Caco-2 (cell line): ENCODE measurements at regions not wholly inside any gene's neighbourhood (a gene's known extent, or its start where the extent isn't known, plus 50 kb on each side); places are given as distances from the start of the nearest gene placed in this dataset.

Experiments used
- BruUV-seq: library from RNA; stranded (reverse); fragments of 400-500 nt; replicated peaks from 2 replicates; lab custom pipeline; 2021; lab: Mats Ljungman, UMichigan
- CTCF ChIA-PET: fragments of 300-600 bp; sonication (Branson Sonifier 250); formaldehyde crosslinking; loops from one replicate; lab custom pipeline; 2022; ENCODE audit warnings: antibody characterized with exemption; lab: Charles Lee
- POLR2A ChIA-PET: fragments of 300-600 bp; sonication (Branson Sonifier 250); formaldehyde crosslinking; loops from one replicate; lab custom pipeline; 2022; ENCODE audit warnings: antibody characterized with exemption; lab: Charles Lee
- DNase-seq, 2 experiments: peaks; one replicate each; pipeline versions ENCODE4 v3.0.0 to v3.0.0-alpha.2; 2020 to 2022
- H3K27me3 ChIP-seq: replicated peaks from 2 replicates; pipeline ENCODE4 v1.6.0; 2011; ENCODE audit warnings: low read length; ENCODE audit not compliant: control insufficient read depth, insufficient read depth
- H3K36me3 ChIP-seq: 2 replicates; pipeline ENCODE4 v1.5.1; 2011; ENCODE audit warnings: low read length; ENCODE audit not compliant: control insufficient read depth, insufficient read depth
- H3K4me1 ChIP-seq: fragments of 250-450 bp; sonication (Bioruptor Pico); 2 replicates; pipeline ENCODE4 v1.5.1; 2020; ENCODE audit warnings: mild to moderate bottlenecking
- H3K4me3 ChIP-seq: 2 replicates; pipeline ENCODE4 v1.5.1; 2011; ENCODE audit warnings: low read depth, mild to moderate bottlenecking, control low read depth, low read length
- H3K9me3 ChIP-seq: fragments of 250-450 bp; sonication (Bioruptor Pico); 2 replicates; pipeline ENCODE4 v1.5.1; 2020; ENCODE audit warnings: mild to moderate bottlenecking, moderate library complexity
- H3K27ac Mint-ChIP-seq: one replicate; pipeline ENCODE4 v1.8.0; 2022; ENCODE audit warnings: mixed read lengths; ENCODE audit not compliant: unreplicated experiment
- H3K27me3 Mint-ChIP-seq: one replicate; pipeline ENCODE4 v1.8.0; 2022; ENCODE audit warnings: mixed read lengths; ENCODE audit not compliant: insufficient read depth, unreplicated experiment
- H3K36me3 Mint-ChIP-seq: one replicate; pipeline ENCODE4 v1.8.0; 2022; ENCODE audit warnings: mild to moderate bottlenecking, mixed read lengths; ENCODE audit not compliant: insufficient read depth, unreplicated experiment
- H3K4me1 Mint-ChIP-seq: one replicate; pipeline ENCODE4 v1.8.0; 2022; ENCODE audit warnings: low read depth, mixed read lengths; ENCODE audit not compliant: unreplicated experiment
- H3K4me3 Mint-ChIP-seq: one replicate; pipeline ENCODE4 v1.8.0; 2022; ENCODE audit warnings: mild to moderate bottlenecking, moderate library complexity, mixed read lengths; ENCODE audit not compliant: unreplicated experiment
- H3K9me3 Mint-ChIP-seq: one replicate; pipeline ENCODE4 v1.8.0; 2022; ENCODE audit warnings: mixed read lengths; ENCODE audit not compliant: unreplicated experiment
- intact Hi-C: fragments of 100-400 bp; cut with micrococcal nuclease; formaldehyde crosslinking; loops from one replicate; pipeline ENCODE4 v1.10.0; 2022; ENCODE audit not compliant: unreplicated experiment
- TF ChIP-seq, protein P1 (sequence below), 2 experiments: fragments of 200-600 bp in 1 of 2; IDR thresholded peaks; 1 replicate in 1 of 2; 2 replicates in 1 of 2; pipeline versions ENCODE4 v1.5.1 to v1.8.0; 2011 to 2022; ENCODE audit warnings: antibody characterized with exemption in 1 of 2, control low read depth in 1 of 2, inconsistent platforms in 1 of 2, low read depth in 1 of 2, low read length in 1 of 2, mild to moderate bottlenecking in 1 of 2, moderate library complexity in 1 of 2; ENCODE audit not compliant: insufficient read depth in 1 of 2, severe bottlenecking in 1 of 2, unreplicated experiment in 1 of 2

GRCh38 chr1:96208428-96208827 lies 513.2 kb upstream of the PTBP2 start:
- Mint-ChIP-seq H3K9me3 (no peaks in the 10 kb centered on the region), H3K36me3 (no peaks in the 10 kb centered on the region), H3K27me3 (peaks cover 2% of the 10 kb centered on the region), H3K27ac (no peak overlapping the region), H3K4me3 (no peak overlapping the region), H3K4me1 (no peaks in the 10 kb centered on the region)
- ChIA-PET CTCF (no interaction called here), POLR2A (no interaction called here)
- no peaks in the 10 kb centered on the region for H3K27me3 ChIP-seq
- H3K4me3 ChIP-seq: no peak overlapping the region
- H3K9me3 ChIP-seq: no peaks in the 10 kb centered on the region
- H3K4me1 ChIP-seq: no peaks in the 10 kb centered on the region
- no peaks in the 10 kb centered on the region for H3K36me3 ChIP-seq
- BruUV-seq: no TSS peak
- no peak for DNase-seq
- intact Hi-C loops: no loop called here
- TF ChIP-seq, protein P1, sequence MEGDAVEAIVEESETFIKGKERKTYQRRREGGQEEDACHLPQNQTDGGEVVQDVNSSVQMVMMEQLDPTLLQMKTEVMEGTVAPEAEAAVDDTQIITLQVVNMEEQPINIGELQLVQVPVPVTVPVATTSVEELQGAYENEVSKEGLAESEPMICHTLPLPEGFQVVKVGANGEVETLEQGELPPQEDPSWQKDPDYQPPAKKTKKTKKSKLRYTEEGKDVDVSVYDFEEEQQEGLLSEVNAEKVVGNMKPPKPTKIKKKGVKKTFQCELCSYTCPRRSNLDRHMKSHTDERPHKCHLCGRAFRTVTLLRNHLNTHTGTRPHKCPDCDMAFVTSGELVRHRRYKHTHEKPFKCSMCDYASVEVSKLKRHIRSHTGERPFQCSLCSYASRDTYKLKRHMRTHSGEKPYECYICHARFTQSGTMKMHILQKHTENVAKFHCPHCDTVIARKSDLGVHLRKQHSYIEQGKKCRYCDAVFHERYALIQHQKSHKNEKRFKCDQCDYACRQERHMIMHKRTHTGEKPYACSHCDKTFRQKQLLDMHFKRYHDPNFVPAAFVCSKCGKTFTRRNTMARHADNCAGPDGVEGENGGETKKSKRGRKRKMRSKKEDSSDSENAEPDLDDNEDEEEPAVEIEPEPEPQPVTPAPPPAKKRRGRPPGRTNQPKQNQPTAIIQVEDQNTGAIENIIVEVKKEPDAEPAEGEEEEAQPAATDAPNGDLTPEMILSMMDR (IDR thresholded peaks at IDR 0.05; ENCODE audit: insufficient read depth in 1 of 2, low read depth in 1 of 2, low read length in 1 of 2, severe bottlenecking in 1 of 2, unreplicated experiment in 1 of 2): no peak

DNA sequence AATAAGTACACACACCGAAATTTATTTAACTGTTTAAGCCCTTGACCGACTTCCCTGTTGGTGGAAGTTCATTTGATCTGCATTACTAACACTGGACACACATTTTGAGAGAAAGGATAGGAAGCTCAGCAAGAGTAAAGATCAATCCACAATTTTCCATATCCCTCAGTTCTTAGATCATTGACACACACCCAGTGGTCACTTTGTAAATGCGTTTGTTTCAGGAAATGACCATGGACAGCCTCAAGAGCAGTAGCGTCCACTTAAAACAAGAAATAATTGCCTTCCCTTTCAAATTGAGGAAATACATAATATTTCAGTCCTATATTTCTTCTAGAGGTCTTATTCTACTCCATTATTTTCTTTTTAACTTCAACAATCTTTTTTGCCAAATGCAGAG lies 511.5 kb upstream of the PTBP2 start:
- no peaks in the 10 kb centered on the region for H3K9me3 ChIP-seq
- no peak for DNase-seq
- TF ChIP-seq, protein P1 (IDR thresholded peaks at IDR 0.05; ENCODE audit: insufficient read depth in 1 of 2, low read depth in 1 of 2, low read length in 1 of 2, severe bottlenecking in 1 of 2, unreplicated experiment in 1 of 2): no peak
- H3K27me3 ChIP-seq: no peaks in the 10 kb centered on the region
- H3K9me3 Mint-ChIP-seq: no peaks in the 10 kb centered on the region
- no TSS peak for BruUV-seq
- H3K4me3 ChIP-seq: no peak overlapping the region
- H3K4me1 ChIP-seq: no peaks in the 10 kb centered on the region
- no peaks in the 10 kb centered on the region for H3K36me3 Mint-ChIP-seq
- ChIA-PET POLR2A (no interaction called here), CTCF (no interaction called here)
- intact Hi-C loops: no loop called here
- peaks cover 2% of the 10 kb centered on the region for H3K27me3 Mint-ChIP-seq
- H3K27ac Mint-ChIP-seq: no peak overlapping the region
- H3K36me3 ChIP-seq: no peaks in the 10 kb centered on the region
- H3K4me1 Mint-ChIP-seq: no peaks in the 10 kb centered on the region
- H3K4me3 Mint-ChIP-seq: no peak overlapping the region

DNA sequence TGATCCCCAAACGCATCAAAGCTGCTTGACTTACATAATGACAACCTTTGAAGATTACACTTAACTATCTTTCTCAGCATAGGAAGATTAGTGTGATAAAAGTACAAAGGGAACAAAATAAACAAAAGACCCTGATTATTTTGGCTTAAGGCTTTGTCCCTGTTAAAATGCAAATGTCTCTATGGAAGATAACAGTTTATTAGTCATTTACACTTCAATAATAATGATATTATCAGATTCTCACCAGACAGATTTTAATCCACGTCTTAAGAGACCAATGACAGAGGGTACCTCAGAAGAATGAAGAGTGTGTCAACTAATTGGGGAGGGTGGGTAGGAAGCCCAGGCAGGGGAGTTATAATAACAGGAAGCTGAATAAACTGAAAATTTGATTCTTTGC lies 510.4 kb upstream of the PTBP2 start:
- no TSS peak for BruUV-seq
- ChIA-PET CTCF (no interaction called here), POLR2A (no interaction called here)
- peaks cover 2% of the 10 kb centered on the region for H3K27me3 Mint-ChIP-seq
- Histone ChIP-seq H3K27me3 (no peaks in the 10 kb centered on the region), H3K9me3 (no peaks in the 10 kb centered on the region), H3K4me1 (no peaks in the 10 kb centered on the region), H3K36me3 (no peaks in the 10 kb centered on the region), H3K4me3 (no peak overlapping the region)
- TF ChIP-seq, protein P1 (IDR thresholded peaks at IDR 0.05; ENCODE audit: insufficient read depth in 1 of 2, low read depth in 1 of 2, low read length in 1 of 2, severe bottlenecking in 1 of 2, unreplicated experiment in 1 of 2): no peak
- DNase-seq: no peak
- no peaks in the 10 kb centered on the region for H3K4me1 Mint-ChIP-seq
- H3K4me3 Mint-ChIP-seq: no peak overlapping the region
- H3K36me3 Mint-ChIP-seq: no peaks in the 10 kb centered on the region
- no peak overlapping the region for H3K27ac Mint-ChIP-seq
- intact Hi-C loops: no loop called here
- no peaks in the 10 kb centered on the region for H3K9me3 Mint-ChIP-seq
